GM12891 (cell line): ENCODE measurements at regions not wholly inside any gene's neighbourhood (a gene's known extent, or its start where the extent isn't known, plus 50 kb on each side); places are given as distances from the start of the nearest gene placed in this dataset.

Source experiments
- DNase-seq: peaks from one replicate; pipeline ENCODE4 v3.0.0; 2011; ENCODE audit warnings: low spot score; ENCODE audit not compliant: insufficient read length
- FAIRE-seq: peaks from 2 replicates; lab custom pipeline; 2011; peaks lifted over from hg19 to GRCh38; lab: Jason Lieb, UNC
- PAX5 ChIP-seq: IDR thresholded peaks from 2 replicates; pipeline ENCODE4 v1.6.1; 2011; ENCODE audit warnings: low read length, moderate library complexity, mild to moderate bottlenecking; ENCODE audit not compliant: insufficient read depth, severe bottlenecking
- POLR2A ChIP-seq: IDR thresholded peaks from 2 replicates; pipeline ENCODE4 v1.6.1; 2011; ENCODE audit warnings: low read depth, low read length, control low read depth
- POLR2AphosphoS5 ChIP-seq: IDR thresholded peaks from 2 replicates; pipeline ENCODE4 v1.6.1; 2011; ENCODE audit warnings: low read depth, low read length, control low read depth
- POU2F2 ChIP-seq: IDR thresholded peaks from 2 replicates; pipeline ENCODE4 v1.6.1; 2011; ENCODE audit warnings: low read depth, mild to moderate bottlenecking, control low read depth, low read length, moderate library complexity
- SPI1 ChIP-seq: IDR thresholded peaks from 2 replicates; pipeline ENCODE4 v1.6.1; 2011; ENCODE audit warnings: low read depth, low read length, control low read depth
- TAF1 ChIP-seq: IDR thresholded peaks from 2 replicates; pipeline ENCODE4 v1.6.1; 2011; ENCODE audit warnings: low read depth, low read length, control low read depth

GRCh38 chr7:41098402-41098801, 604.5 kb downstream of the INHBA start:
- no peak for TF ChIP-seq POLR2AphosphoS5
- no peak for TF ChIP-seq SPI1
- no peak for TF ChIP-seq PAX5
- TF ChIP-seq TAF1: no peak
- TF ChIP-seq POU2F2: no peak
- TF ChIP-seq POLR2A: no peak
- DNase-seq: no peak

GRCh38 chr7:41097501-41097900, 605.4 kb downstream of the INHBA start:
- TF ChIP-seq PAX5: no peak
- no peak for TF ChIP-seq POLR2AphosphoS5
- no peak for TF ChIP-seq POLR2A
- TF ChIP-seq SPI1: no peak
- DNase-seq (no peak), FAIRE-seq (no peak)

More at GRCh38 chr7:41098402-41098801, 604.5 kb downstream of the INHBA start:
- no peak for FAIRE-seq

- TF ChIP-seq POU2F2 (no peak), POLR2A (no peak), TAF1 (no peak), SPI1 (no peak), PAX5 (no peak), POLR2AphosphoS5 (no peak)
- FAIRE-seq: no peak
- no peak for DNase-seq
These were observed 606.0 kb downstream of the INHBA start for GRCh38 chr7:41096917-41097316.

- DNase-seq: no peak
These were observed 609.7 kb downstream of the INHBA start for GRCh38 chr7:41093141-41093540.

GRCh38 chr7:41085244-41085643, 617.6 kb downstream of the INHBA start:
- DNase-seq: no peak
- no peak for FAIRE-seq
- TF ChIP-seq POU2F2: no peak
- no peak for TF ChIP-seq POLR2A
- TF ChIP-seq SPI1: no peak
- TF ChIP-seq TAF1: no peak
- no peak for TF ChIP-seq PAX5
- TF ChIP-seq POLR2AphosphoS5: no peak

More at GRCh38 chr7:41093141-41093540, 609.7 kb downstream of the INHBA start:
- peak; percentile 26 for FAIRE-seq
- TF ChIP-seq POLR2AphosphoS5 (no peak), PAX5 (no peak), SPI1 (peak; percentile 8; the same call in 1 of the 2 replicates)

- FAIRE-seq (no peak), DNase-seq (no peak)
- TF ChIP-seq POLR2A (no peak), PAX5 (no peak), SPI1 (no peak), POU2F2 (no peak), TAF1 (no peak), POLR2AphosphoS5 (no peak)
These were observed 618.5 kb downstream of the INHBA start for GRCh38 chr7:41084381-41084780.

- TF ChIP-seq TAF1 (no peak), POU2F2 (no peak), SPI1 (no peak), POLR2A (no peak), POLR2AphosphoS5 (no peak), PAX5 (no peak)
- FAIRE-seq: no peak
These were observed 633.3 kb downstream of the INHBA start for GRCh38 chr7:41069635-41070034.

GRCh38 chr7:41067576-41067975, 635.3 kb downstream of the INHBA start:
- no peak for FAIRE-seq
- no peak for DNase-seq
- TF ChIP-seq PAX5: no peak
- no peak for TF ChIP-seq POLR2A
- no peak for TF ChIP-seq TAF1
- no peak for TF ChIP-seq POU2F2
- no peak for TF ChIP-seq POLR2AphosphoS5
- no peak for TF ChIP-seq SPI1

More at GRCh38 chr7:41069635-41070034, 633.3 kb downstream of the INHBA start:
- DNase-seq: no peak

GRCh38 chr7:41065663-41066062, 637.2 kb downstream of the INHBA start:
- no peak for TF ChIP-seq POLR2AphosphoS5
- TF ChIP-seq TAF1: no peak
- no peak for TF ChIP-seq POU2F2
- TF ChIP-seq PAX5: no peak
- no peak for TF ChIP-seq SPI1
- no peak for TF ChIP-seq POLR2A
- no peak for DNase-seq
- FAIRE-seq: no peak

- DNase-seq: no peak
- TF ChIP-seq PAX5 (no peak), SPI1 (no peak)
- FAIRE-seq: no peak
These were observed 639.8 kb downstream of the INHBA start for GRCh38 chr7:41063116-41063515.

- no peak for FAIRE-seq
- no peak for DNase-seq
- no peak for TF ChIP-seq POLR2A
- no peak for TF ChIP-seq SPI1
- TF ChIP-seq TAF1: no peak
- TF ChIP-seq POU2F2: no peak
- no peak for TF ChIP-seq POLR2AphosphoS5
- TF ChIP-seq PAX5: no peak
These were observed 642.1 kb downstream of the INHBA start for GRCh38 chr7:41060796-41061195.

- no peak for DNase-seq
- TF ChIP-seq POLR2AphosphoS5 (no peak), PAX5 (no peak), SPI1 (no peak), TAF1 (no peak), POU2F2 (no peak), POLR2A (no peak)
- FAIRE-seq: no peak
These were observed 643.1 kb downstream of the INHBA start for GRCh38 chr7:41059796-41060195.
